ENCODE measurements at regions not wholly inside any gene's neighbourhood (a gene's known extent, or its start where the extent isn't known, plus 50 kb on each side); places are given as distances from the start of the nearest gene placed in this dataset.

DNA sequence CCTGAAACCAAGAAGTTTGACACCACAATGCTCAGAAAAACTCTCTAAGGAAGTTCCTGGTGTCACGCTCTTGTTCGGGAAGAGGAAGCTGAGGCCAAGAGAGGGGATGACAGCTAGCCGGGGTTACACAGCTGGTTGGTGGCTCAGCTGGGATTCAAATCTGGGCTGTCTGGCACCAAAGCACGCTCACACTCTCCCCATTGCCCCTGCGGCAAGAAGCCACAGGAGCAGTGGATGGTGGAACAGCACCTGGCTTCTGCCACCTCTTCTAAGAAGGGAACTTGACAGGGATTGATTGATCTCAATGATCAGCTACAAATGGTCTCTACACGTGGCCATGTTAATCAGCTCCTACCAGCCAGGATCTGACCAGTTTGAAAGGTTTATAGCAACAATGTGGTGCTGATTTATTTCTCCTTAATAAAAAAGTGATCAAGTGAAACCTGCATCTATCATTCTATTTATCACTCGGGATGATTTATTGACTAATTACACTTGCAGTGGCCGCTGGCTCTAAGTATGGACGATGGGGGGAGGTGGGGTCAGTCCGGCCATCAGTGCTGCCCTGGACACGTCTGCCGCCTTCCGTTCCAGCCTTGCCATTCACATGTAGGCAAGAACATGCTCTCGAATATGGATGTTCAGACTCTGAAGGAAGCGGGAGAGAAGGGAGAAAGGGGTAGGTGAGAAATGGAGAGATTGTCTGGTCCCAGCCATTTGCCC lies 71.9 kb upstream of the TOP1 start:
- Histone ChIP-seq H3K27ac (ENCODE audit: low read depth, low read length) (no peak overlapping the region), H3K9me3 (ENCODE audit: control insufficient read depth, insufficient read depth, low read length) (peaks cover 8% of the 10 kb centered on the region; the same call in 1 of the 2 replicates), H3K9me2 (replicated peaks; ENCODE audit: control insufficient read depth, low read length) (no peaks in the 10 kb centered on the region), H3K4me2 (ENCODE audit: low read length) (no peak overlapping the region), H3K4me3 (ENCODE audit: low read length) (no peak overlapping the region), H4K20me1 (ENCODE audit: control insufficient read depth, insufficient read depth, low read depth, low read length) (no peaks in the 10 kb centered on the region), H3K27me3 (ENCODE audit: control insufficient read depth, low read length) (no peaks in the 10 kb centered on the region), H3K36me3 (ENCODE audit: control insufficient read depth, low read length) (no peaks in the 10 kb centered on the region), H3K79me2 (ENCODE audit: control insufficient read depth, low read length) (no peaks in the 10 kb centered on the region), H3F3A (ENCODE audit: control insufficient read depth, insufficient read depth) (no peaks in the 10 kb centered on the region), H3K4me1 (ENCODE audit: control insufficient read depth, low read length) (peaks cover 3% of the 10 kb centered on the region; the same call in 1 of the 2 replicates)
- TF ChIP-seq, protein P1, sequence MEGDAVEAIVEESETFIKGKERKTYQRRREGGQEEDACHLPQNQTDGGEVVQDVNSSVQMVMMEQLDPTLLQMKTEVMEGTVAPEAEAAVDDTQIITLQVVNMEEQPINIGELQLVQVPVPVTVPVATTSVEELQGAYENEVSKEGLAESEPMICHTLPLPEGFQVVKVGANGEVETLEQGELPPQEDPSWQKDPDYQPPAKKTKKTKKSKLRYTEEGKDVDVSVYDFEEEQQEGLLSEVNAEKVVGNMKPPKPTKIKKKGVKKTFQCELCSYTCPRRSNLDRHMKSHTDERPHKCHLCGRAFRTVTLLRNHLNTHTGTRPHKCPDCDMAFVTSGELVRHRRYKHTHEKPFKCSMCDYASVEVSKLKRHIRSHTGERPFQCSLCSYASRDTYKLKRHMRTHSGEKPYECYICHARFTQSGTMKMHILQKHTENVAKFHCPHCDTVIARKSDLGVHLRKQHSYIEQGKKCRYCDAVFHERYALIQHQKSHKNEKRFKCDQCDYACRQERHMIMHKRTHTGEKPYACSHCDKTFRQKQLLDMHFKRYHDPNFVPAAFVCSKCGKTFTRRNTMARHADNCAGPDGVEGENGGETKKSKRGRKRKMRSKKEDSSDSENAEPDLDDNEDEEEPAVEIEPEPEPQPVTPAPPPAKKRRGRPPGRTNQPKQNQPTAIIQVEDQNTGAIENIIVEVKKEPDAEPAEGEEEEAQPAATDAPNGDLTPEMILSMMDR (IDR thresholded peaks at IDR 0.05; ENCODE audit: low read depth, low read length, poor library complexity, severe bottlenecking): no peak
- TF ChIP-seq EZH2phosphoT487 (IDR thresholded peaks at IDR 0.05; ENCODE audit: borderline replicate concordance, low read length): no peak

DNA sequence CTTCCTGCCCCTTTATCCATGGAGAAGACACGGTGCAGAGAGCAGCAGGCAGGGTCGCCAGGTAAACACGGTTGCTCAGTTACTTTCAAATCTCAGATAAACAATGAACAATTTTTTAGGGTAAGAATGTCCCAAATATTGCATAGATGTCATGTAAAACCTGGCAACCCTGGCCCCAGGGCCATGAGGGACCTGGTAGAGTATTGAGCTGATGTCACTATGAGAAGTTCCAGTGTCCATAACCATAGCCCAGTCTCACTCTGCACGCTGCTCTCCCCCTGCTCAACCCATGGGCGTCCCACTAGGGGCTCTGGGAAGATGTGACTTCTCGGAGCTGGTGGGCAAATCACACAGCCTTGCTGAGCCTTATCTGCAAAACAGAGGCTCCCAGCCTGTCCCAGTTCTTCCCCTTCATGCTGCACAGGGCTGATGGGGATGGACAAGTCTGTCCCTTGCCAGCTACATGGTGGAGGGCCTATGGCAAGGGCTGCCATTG lies 71.3 kb upstream of the TOP1 start:
- no peaks in the 10 kb centered on the region for H3K79me2 ChIP-seq (ENCODE audit: control insufficient read depth, low read length)
- H3K27ac ChIP-seq (ENCODE audit: low read depth, low read length): no peak overlapping the region
- H3K4me3 ChIP-seq (ENCODE audit: low read length): no peak overlapping the region
- no peaks in the 10 kb centered on the region for H3F3A ChIP-seq (ENCODE audit: control insufficient read depth, insufficient read depth)
- TF ChIP-seq, protein P1 (IDR thresholded peaks at IDR 0.05; ENCODE audit: low read depth, low read length, poor library complexity, severe bottlenecking): no peak
- no peak for TF ChIP-seq EZH2phosphoT487 (IDR thresholded peaks at IDR 0.05; ENCODE audit: borderline replicate concordance, low read length)
- H4K20me1 ChIP-seq (ENCODE audit: control insufficient read depth, insufficient read depth, low read depth, low read length): no peaks in the 10 kb centered on the region
- no peaks in the 10 kb centered on the region for H3K27me3 ChIP-seq (ENCODE audit: control insufficient read depth, low read length)
- no peaks in the 10 kb centered on the region for H3K9me2 ChIP-seq (replicated peaks; ENCODE audit: control insufficient read depth, low read length)
- no peak overlapping the region for H3K4me2 ChIP-seq (ENCODE audit: low read length)
- H3K36me3 ChIP-seq (ENCODE audit: control insufficient read depth, low read length): no peaks in the 10 kb centered on the region
- peaks cover 3% of the 10 kb centered on the region; the same call in 1 of the 2 replicates for H3K4me1 ChIP-seq (ENCODE audit: control insufficient read depth, low read length)
- H3K9me3 ChIP-seq (ENCODE audit: control insufficient read depth, insufficient read depth, low read length): peaks cover 8% of the 10 kb centered on the region; the same call in 1 of the 2 replicates

DNA sequence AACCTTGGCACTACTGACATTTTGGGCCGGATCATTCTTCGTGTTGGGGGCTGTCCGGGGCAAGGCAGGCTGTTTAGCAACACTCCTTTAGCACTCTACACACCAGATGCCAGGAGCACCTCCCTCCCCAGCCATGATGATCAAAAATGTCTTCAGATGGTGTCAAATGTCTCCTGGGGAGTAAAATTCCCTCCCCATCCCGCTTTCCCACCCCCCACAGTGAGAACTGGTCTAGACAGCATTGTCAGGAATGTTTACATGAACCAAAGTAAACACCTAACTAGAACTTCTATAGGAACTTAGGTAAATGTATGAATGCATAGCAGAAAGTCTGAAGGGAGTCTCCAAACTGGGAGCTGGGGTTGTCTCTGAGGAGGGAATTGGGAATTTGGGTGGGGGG lies 70.0 kb upstream of the TOP1 start:
- H3K9me3 ChIP-seq (ENCODE audit: control insufficient read depth, insufficient read depth, low read length): peaks cover 8% of the 10 kb centered on the region; the same call in 1 of the 2 replicates
- peaks cover 9% of the 10 kb centered on the region for H3K4me1 ChIP-seq (ENCODE audit: control insufficient read depth, low read length)
- no peaks in the 10 kb centered on the region for H3F3A ChIP-seq (ENCODE audit: control insufficient read depth, insufficient read depth)
- H3K27ac ChIP-seq (ENCODE audit: low read depth, low read length): no peak overlapping the region
- no peak overlapping the region for H3K4me2 ChIP-seq (ENCODE audit: low read length)
- H3K36me3 ChIP-seq (ENCODE audit: control insufficient read depth, low read length): no peaks in the 10 kb centered on the region
- no peaks in the 10 kb centered on the region for H3K9me2 ChIP-seq (replicated peaks; ENCODE audit: control insufficient read depth, low read length)
- no peak for TF ChIP-seq EZH2phosphoT487 (IDR thresholded peaks at IDR 0.05; ENCODE audit: borderline replicate concordance, low read length)
- TF ChIP-seq, protein P1 (IDR thresholded peaks at IDR 0.05; ENCODE audit: low read depth, low read length, poor library complexity, severe bottlenecking): no peak
- no peaks in the 10 kb centered on the region for H3K27me3 ChIP-seq (ENCODE audit: control insufficient read depth, low read length)
- no peak overlapping the region for H3K4me3 ChIP-seq (ENCODE audit: low read length)
- H4K20me1 ChIP-seq (ENCODE audit: control insufficient read depth, insufficient read depth, low read depth, low read length): no peaks in the 10 kb centered on the region
- no peaks in the 10 kb centered on the region for H3K79me2 ChIP-seq (ENCODE audit: control insufficient read depth, low read length)
